ENCODE measurements at regions not wholly inside any gene's neighbourhood (a gene's known extent, or its start where the extent isn't known, plus 50 kb on each side); places are given as distances from the start of the nearest gene placed in this dataset.

DNA sequence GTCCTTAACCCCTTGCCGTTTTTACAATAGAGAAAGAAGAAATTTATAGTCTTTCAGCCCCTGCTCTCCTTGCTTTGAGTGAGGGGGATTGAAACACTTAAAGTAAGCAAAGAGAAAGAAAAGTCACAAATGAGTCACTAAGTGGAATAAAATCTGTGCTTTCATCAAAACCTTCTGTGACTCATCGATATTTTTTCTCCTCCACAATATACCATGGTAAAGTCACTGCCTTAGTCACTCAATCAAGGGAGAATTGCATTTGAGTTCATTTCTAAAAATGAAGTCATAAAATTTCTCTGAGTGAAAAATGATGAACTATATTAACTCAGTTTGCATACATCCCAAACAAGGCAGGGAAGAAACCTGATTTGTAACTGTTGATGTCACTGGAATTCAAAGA, 470.3 kb downstream of the FOXG1 start:
- POLR2A ChIA-PET: no interaction called here
- no peak overlapping the region for H3K27ac ChIP-seq (ENCODE audit: low read length in 2 of 2)
- no peaks in the 10 kb centered on the region for H3K4me1 ChIP-seq (ENCODE audit: control insufficient read depth in 2 of 2, insufficient read depth in 2 of 2, low read length in 2 of 2)
- DNase-seq (no peak), ATAC-seq (ENCODE audit: low read depth) (no peak)
- H3K79me2 ChIP-seq (ENCODE audit: control insufficient read depth, insufficient read depth, low read length): no peaks in the 10 kb centered on the region
- H3K4me2 ChIP-seq (replicated peaks; ENCODE audit: low read depth, low read length, poor library complexity, severe bottlenecking): no peak overlapping the region
- TF ChIP-seq EZH2 (IDR thresholded peaks at IDR 0.05; ENCODE audit: borderline replicate concordance, insufficient read depth, low read depth, low read length, poor library complexity, severe bottlenecking): no peak
- TF ChIP-seq, protein P1, sequence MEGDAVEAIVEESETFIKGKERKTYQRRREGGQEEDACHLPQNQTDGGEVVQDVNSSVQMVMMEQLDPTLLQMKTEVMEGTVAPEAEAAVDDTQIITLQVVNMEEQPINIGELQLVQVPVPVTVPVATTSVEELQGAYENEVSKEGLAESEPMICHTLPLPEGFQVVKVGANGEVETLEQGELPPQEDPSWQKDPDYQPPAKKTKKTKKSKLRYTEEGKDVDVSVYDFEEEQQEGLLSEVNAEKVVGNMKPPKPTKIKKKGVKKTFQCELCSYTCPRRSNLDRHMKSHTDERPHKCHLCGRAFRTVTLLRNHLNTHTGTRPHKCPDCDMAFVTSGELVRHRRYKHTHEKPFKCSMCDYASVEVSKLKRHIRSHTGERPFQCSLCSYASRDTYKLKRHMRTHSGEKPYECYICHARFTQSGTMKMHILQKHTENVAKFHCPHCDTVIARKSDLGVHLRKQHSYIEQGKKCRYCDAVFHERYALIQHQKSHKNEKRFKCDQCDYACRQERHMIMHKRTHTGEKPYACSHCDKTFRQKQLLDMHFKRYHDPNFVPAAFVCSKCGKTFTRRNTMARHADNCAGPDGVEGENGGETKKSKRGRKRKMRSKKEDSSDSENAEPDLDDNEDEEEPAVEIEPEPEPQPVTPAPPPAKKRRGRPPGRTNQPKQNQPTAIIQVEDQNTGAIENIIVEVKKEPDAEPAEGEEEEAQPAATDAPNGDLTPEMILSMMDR (IDR thresholded peaks at IDR 0.05): no peak
- intact Hi-C loops (cut with micrococcal nuclease): no loop called here
- no peaks in the 10 kb centered on the region for H3K36me3 ChIP-seq (replicated peaks in 1 of 2; ENCODE audit: control extremely low read depth in 1 of 2, control insufficient read depth in 1 of 2, extremely low read depth in 1 of 2, insufficient read depth in 2 of 2, low read length in 1 of 2)
- Mint-ChIP-seq H3K27ac (no peak overlapping the region), H3K9me3 (ENCODE audit: insufficient read depth) (no peaks in the 10 kb centered on the region), H3K4me1 (no peaks in the 10 kb centered on the region), H3K27me3 (no peaks in the 10 kb centered on the region), H3K4me3 (no peak overlapping the region)
- H3K9ac ChIP-seq (ENCODE audit: low read length): no peak overlapping the region
- WGBS (ENCODE audit: insufficient coverage): no CpG with 5 or more reads among the region's 2 CpGs
- no peaks in the 10 kb centered on the region for H3K9me3 ChIP-seq (ENCODE audit: control extremely low read depth in 1 of 3, control insufficient read depth in 2 of 3, insufficient read depth in 1 of 3, low read length in 2 of 3)
- H2AFZ ChIP-seq (ENCODE audit: insufficient read depth, low read depth, low read length, poor library complexity, severe bottlenecking): no peak overlapping the region
- no peaks in the 10 kb centered on the region for H4K20me1 ChIP-seq (ENCODE audit: control insufficient read depth, insufficient read depth, low read length, poor library complexity, severe bottlenecking)
- H3K27me3 ChIP-seq (replicated peaks in 1 of 4; ENCODE audit: control extremely low read depth in 1 of 4, control insufficient read depth in 3 of 4, insufficient read depth in 4 of 4, low read length in 3 of 4): no peaks in the 10 kb centered on the region
- H3K4me3 ChIP-seq (ENCODE audit: control extremely low read depth in 1 of 5, extremely low read depth in 1 of 5, insufficient read depth in 1 of 5, low read depth in 2 of 5, low read length in 4 of 5): no peak overlapping the region
- CTCF ChIA-PET: no interaction called here

DNA sequence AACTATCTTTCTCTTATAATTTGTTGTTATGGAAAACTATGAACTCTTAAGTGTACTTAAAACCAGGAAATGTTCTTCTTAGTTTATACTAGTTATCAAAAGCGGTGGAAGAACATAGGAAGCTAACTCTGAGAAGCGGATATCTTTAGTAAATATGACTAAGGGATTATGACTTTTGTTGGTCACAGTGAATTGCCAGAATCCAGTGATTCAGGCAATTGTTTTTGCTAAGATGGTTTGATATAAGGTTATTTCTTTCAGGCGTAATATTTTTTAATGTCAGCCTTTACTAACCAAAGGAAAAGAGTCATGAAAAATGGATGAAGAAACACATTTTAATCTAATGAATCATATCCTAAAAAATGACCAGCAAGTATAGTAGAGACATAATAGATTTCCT, 473.5 kb downstream of the FOXG1 start:
- Histone ChIP-seq H4K20me1 (ENCODE audit: control insufficient read depth, insufficient read depth, low read length, poor library complexity, severe bottlenecking) (no peaks in the 10 kb centered on the region), H3K4me3 (ENCODE audit: control extremely low read depth in 1 of 5, extremely low read depth in 1 of 5, insufficient read depth in 1 of 5, low read depth in 2 of 5, low read length in 4 of 5) (no peak overlapping the region), H3K9ac (ENCODE audit: low read length) (no peak overlapping the region), H2AFZ (ENCODE audit: insufficient read depth, low read depth, low read length, poor library complexity, severe bottlenecking) (no peak overlapping the region), H3K36me3 (replicated peaks in 1 of 2; ENCODE audit: control extremely low read depth in 1 of 2, control insufficient read depth in 1 of 2, extremely low read depth in 1 of 2, insufficient read depth in 2 of 2, low read length in 1 of 2) (no peaks in the 10 kb centered on the region), H3K4me2 (replicated peaks; ENCODE audit: low read depth, low read length, poor library complexity, severe bottlenecking) (no peak overlapping the region), H3K4me1 (ENCODE audit: control insufficient read depth in 2 of 2, insufficient read depth in 2 of 2, low read length in 2 of 2) (no peaks in the 10 kb centered on the region), H3K9me3 (ENCODE audit: control extremely low read depth in 1 of 3, control insufficient read depth in 2 of 3, insufficient read depth in 1 of 3, low read length in 2 of 3) (no peaks in the 10 kb centered on the region), H3K27me3 (replicated peaks in 1 of 4; ENCODE audit: control extremely low read depth in 1 of 4, control insufficient read depth in 3 of 4, insufficient read depth in 4 of 4, low read length in 3 of 4) (no peaks in the 10 kb centered on the region), H3K27ac (ENCODE audit: low read length in 2 of 2) (no peak overlapping the region), H3K79me2 (ENCODE audit: control insufficient read depth, insufficient read depth, low read length) (no peaks in the 10 kb centered on the region)
- Mint-ChIP-seq H3K4me3 (no peak overlapping the region), H3K9me3 (ENCODE audit: insufficient read depth) (peaks cover 1% of the 10 kb centered on the region), H3K27ac (no peak overlapping the region), H3K4me1 (no peaks in the 10 kb centered on the region), H3K27me3 (no peaks in the 10 kb centered on the region)
- ATAC-seq (ENCODE audit: low read depth): no peak
- ChIA-PET CTCF (no interaction called here), POLR2A (no interaction called here)
- no peak for DNase-seq
- TF ChIP-seq, protein P1 (IDR thresholded peaks at IDR 0.05): no peak
- TF ChIP-seq EZH2 (IDR thresholded peaks at IDR 0.05; ENCODE audit: borderline replicate concordance, insufficient read depth, low read depth, low read length, poor library complexity, severe bottlenecking): no peak
- intact Hi-C loops (cut with micrococcal nuclease): no loop called here
- WGBS (ENCODE audit: insufficient coverage): no CpG with 5 or more reads among the region's 3 CpGs

Data from B cell (primary cell).